HepG2 (cell line): ENCODE measurements at regions not wholly inside any gene's neighbourhood (a gene's known extent, or its start where the extent isn't known, plus 50 kb on each side); places are given as distances from the start of the nearest gene placed in this dataset.

Experiments used
- ATF1 ChIP-seq: IDR thresholded peaks from 2 replicates; pipeline ENCODE4 v1.6.1; 2016; ENCODE audit warnings: mild to moderate bottlenecking, control low read depth
- CBX5 ChIP-seq: sonication (generic); formaldehyde crosslinking; IDR thresholded peaks from 2 replicates; pipeline ENCODE4 v1.4.0; 2020; ENCODE audit warnings: missing genetic modification reagents, borderline replicate concordance
- EZH2 ChIP-seq: conservative IDR thresholded peaks from 2 replicates; pipeline ENCODE4 v1.6.1; 2012; ENCODE audit warnings: mild to moderate bottlenecking, low read depth, low read length, moderate library complexity
- HCFC1 ChIP-seq: fragments of 150-350 bp; IDR thresholded peaks from 2 replicates; pipeline ENCODE4 v1.6.1; 2014; ENCODE audit warnings: low read depth, low read length
- RFX1 ChIP-seq: fragments of 450-650 bp; IDR thresholded peaks from 2 replicates; pipeline ENCODE4 v1.6.1; 2017
- RFXANK ChIP-seq: IDR thresholded peaks from 2 replicates; pipeline ENCODE4 v1.6.1; 2016
- SMYD3 ChIP-seq: sonication (generic); formaldehyde crosslinking; IDR thresholded peaks from 2 replicates; pipeline ENCODE4 v1.8.1; 2023; ENCODE audit warnings: mild to moderate bottlenecking, missing genetic modification reagents
- ZKSCAN5 ChIP-seq: sonication (generic); formaldehyde crosslinking; IDR thresholded peaks from 2 replicates; pipeline ENCODE4 v1.5.1; 2020; ENCODE audit warnings: mild to moderate bottlenecking, missing genetic modification reagents
- TF ChIP-seq, protein P1 (sequence below): sonication (generic); formaldehyde crosslinking; IDR thresholded peaks from 2 replicates; pipeline ENCODE4 v1.4.0; 2020; ENCODE audit warnings: missing genetic modification reagents, mild to moderate bottlenecking, borderline replicate concordance
- TF ChIP-seq, protein P2 (sequence below), 2 experiments: IDR thresholded peaks; 2 replicates each; pipeline ENCODE4 v1.6.1; 2011 to 2012; ENCODE audit warnings: low read length in 2 of 2, borderline replicate concordance in 1 of 2, low read depth in 1 of 2, mild to moderate bottlenecking in 1 of 2, moderate library complexity in 1 of 2

DNA sequence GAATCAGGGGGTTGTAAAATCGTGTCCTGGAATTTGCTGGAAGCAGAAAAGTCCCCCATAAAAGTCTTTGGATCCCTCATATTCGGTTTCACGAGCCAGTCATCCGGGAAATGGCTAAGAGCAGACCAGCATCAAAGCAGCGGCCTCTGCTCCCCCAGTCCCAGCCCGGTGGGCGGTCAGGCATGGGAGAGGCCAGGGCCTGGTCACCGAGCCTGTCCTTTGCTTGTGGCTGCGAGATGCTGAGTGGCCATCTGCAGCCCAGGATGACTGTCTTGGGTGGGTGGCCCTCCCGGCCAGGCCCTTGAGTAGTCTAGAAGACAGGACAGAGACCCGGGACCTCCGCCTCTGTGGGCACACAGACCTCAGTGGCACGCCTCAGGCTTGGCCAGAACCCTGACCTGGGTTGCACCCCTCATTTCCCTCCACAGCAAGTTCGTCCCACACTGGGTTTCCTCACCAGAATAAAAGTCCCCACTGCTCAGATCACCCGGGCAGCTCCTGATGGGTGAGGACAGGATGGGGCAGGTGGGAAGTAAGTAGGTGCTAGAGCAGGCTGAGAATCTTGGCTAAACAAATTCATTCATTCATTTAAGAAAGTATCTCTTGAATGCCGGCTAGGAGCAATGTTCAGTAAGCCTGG is 172.1 kb downstream of the BMP7 start:
- no peak for TF ChIP-seq SMYD3 (CRISPR knock-in tag)
- TF ChIP-seq EZH2: no peak
- no peak for TF ChIP-seq RFXANK (CRISPR knock-in tag)
- no peak for TF ChIP-seq ZKSCAN5
- no peak for TF ChIP-seq CBX5 (CRISPR knock-in tag)
- TF ChIP-seq ATF1 (CRISPR knock-in tag): no peak
- TF ChIP-seq, protein P1, sequence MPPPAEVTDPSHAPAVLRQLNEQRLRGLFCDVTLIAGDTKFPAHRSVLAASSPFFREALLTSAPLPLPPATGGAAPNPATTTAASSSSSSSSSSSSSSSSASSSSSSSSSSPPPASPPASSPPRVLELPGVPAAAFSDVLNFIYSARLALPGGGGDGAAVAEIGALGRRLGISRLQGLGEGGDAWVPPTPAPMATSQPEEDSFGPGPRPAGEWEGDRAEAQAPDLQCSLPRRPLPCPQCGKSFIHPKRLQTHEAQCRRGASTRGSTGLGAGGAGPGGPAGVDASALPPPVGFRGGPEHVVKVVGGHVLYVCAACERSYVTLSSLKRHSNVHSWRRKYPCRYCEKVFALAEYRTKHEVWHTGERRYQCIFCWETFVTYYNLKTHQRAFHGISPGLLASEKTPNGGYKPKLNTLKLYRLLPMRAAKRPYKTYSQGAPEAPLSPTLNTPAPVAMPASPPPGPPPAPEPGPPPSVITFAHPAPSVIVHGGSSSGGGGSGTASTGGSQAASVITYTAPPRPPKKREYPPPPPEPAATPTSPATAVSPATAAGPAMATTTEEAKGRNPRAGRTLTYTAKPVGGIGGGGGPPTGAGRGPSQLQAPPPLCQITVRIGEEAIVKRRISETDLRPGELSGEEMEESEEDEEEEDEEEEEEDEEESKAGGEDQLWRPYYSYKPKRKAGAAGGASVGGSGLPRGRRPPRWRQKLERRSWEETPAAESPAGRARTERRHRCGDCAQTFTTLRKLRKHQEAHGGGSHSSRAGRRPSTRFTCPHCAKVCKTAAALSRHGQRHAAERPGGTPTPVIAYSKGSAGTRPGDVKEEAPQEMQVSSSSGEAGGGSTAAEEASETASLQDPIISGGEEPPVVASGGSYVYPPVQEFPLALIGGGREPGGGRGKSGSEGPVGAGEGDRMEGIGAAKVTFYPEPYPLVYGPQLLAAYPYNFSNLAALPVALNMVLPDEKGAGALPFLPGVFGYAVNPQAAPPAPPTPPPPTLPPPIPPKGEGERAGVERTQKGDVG (CRISPR knock-in tag): no peak
- TF ChIP-seq HCFC1: no peak
- TF ChIP-seq, protein P2, sequence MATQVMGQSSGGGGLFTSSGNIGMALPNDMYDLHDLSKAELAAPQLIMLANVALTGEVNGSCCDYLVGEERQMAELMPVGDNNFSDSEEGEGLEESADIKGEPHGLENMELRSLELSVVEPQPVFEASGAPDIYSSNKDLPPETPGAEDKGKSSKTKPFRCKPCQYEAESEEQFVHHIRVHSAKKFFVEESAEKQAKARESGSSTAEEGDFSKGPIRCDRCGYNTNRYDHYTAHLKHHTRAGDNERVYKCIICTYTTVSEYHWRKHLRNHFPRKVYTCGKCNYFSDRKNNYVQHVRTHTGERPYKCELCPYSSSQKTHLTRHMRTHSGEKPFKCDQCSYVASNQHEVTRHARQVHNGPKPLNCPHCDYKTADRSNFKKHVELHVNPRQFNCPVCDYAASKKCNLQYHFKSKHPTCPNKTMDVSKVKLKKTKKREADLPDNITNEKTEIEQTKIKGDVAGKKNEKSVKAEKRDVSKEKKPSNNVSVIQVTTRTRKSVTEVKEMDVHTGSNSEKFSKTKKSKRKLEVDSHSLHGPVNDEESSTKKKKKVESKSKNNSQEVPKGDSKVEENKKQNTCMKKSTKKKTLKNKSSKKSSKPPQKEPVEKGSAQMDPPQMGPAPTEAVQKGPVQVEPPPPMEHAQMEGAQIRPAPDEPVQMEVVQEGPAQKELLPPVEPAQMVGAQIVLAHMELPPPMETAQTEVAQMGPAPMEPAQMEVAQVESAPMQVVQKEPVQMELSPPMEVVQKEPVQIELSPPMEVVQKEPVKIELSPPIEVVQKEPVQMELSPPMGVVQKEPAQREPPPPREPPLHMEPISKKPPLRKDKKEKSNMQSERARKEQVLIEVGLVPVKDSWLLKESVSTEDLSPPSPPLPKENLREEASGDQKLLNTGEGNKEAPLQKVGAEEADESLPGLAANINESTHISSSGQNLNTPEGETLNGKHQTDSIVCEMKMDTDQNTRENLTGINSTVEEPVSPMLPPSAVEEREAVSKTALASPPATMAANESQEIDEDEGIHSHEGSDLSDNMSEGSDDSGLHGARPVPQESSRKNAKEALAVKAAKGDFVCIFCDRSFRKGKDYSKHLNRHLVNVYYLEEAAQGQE (IDR thresholded peaks at IDR 0.05; ENCODE audit: borderline replicate concordance in 1 of 2, low read depth in 1 of 2, low read length in 2 of 2): no peak
- no peak for TF ChIP-seq RFX1
